GM18861 (cell line): ENCODE measurements at regions not wholly inside any gene's neighbourhood (a gene's known extent, or its start where the extent isn't known, plus 50 kb on each side); places are given as distances from the start of the nearest gene placed in this dataset.
A peak's percentile ranks its signal among the peaks of the same experiment; 100 is the strongest.

Experiments
- ATAC-seq: cut with Tn5 transposase; IDR thresholded peaks from one replicate; pipeline ENCODE4 v1.9.1; 2021; ENCODE audit not compliant: unreplicated experiment

DNA sequence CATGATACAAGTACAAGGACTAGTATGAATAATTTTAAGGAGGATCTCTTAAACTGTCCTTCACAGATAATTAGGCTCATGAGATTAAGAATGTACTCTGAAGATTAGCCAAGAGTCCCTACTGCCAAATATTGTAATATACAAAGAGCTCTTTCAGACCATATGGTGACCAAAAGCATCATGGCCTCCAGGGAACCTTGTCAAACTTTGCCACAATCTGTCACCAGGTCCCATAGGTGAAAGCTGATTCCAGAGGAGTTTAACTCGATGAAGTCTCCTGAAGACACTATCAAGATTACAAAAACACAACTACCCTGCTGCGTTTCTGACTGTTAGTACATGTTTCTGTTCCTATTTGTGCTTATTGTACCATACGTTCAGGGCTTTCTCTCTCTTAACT lies 395.4 kb upstream of the ITGA1 start:
- ATAC-seq = no peak

- no peak for ATAC-seq
Observed at GRCh38 chr5:52409835-52410234, 377.9 kb upstream of the ITGA1 start.

- ATAC-seq = no peak
Observed at GRCh38 chr5:52419357-52419756, 368.4 kb upstream of the ITGA1 start.

DNA sequence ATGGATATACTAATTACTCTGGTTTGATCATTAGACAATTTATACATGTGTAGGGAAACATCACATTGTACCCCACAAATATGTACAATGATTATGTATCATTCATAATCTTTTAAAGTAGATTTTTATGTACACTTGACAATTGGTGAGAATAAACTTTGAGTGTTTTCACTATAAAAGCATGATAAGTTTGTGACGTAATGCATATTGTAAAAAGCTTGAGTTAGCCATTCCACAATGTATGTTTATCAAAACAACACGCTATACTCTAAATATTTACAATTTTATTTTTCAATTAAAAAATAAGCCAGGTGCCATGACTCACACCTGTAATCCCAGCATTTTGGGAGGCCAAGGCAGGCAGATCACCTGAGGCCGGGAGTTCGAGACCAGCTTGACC lies 360.1 kb upstream of the ITGA1 start:
- no peak for ATAC-seq

- no peak for ATAC-seq
Observed at GRCh38 chr5:52428977-52429489, 358.7 kb upstream of the ITGA1 start.

GRCh38 chr5:52441768-52442167 lies 345.9 kb upstream of the ITGA1 start:
- ATAC-seq = no peak

DNA sequence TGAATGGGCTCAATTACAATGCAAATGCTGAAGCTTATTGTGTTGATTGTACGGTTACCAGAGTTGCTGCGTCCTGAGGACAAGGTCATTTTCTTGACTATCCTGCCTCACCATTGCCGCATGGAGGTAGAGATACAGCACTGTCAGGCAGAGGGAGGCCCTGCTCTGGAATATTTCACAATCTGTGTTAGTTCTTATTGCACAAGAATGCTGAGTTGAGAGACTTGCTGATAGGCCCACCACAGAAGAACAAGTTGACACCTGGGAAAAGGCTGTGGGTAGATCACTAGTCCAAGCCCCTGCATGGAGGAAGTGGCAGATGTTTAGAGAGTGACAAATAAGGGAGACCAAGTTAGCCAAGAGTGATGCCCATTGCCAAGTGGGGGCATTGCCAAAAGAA lies 344.5 kb upstream of the ITGA1 start:
- no peak for ATAC-seq

GRCh38 chr5:52448111-52448510 lies 339.6 kb upstream of the ITGA1 start:
- no peak for ATAC-seq

GRCh38 chr5:52449516-52449915 lies 338.2 kb upstream of the ITGA1 start:
- no peak for ATAC-seq

GRCh38 chr5:52452098-52452497 lies 335.6 kb upstream of the ITGA1 start:
- ATAC-seq = no peak

GRCh38 chr5:52453176-52453575 lies 334.5 kb upstream of the ITGA1 start:
- no peak for ATAC-seq

DNA sequence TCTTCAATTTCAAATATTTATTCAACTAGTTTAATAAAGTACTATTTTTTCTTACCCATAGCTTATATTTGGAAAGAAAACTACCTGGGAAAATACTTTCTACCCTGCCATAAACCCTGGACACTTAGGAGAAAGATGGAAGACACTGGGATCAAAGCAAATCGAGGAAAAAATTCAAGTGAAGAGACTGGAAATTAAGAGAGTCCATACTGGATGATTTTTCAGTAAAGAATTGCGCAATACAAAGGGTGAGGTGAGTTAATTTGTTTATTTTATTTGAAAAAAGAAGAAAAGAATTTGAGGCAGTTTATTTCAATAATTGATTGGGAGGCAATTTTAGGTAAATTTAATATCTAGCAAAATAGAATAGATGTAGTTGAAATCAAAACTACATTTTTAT lies 331.8 kb upstream of the ITGA1 start:
- ATAC-seq = no peak

DNA sequence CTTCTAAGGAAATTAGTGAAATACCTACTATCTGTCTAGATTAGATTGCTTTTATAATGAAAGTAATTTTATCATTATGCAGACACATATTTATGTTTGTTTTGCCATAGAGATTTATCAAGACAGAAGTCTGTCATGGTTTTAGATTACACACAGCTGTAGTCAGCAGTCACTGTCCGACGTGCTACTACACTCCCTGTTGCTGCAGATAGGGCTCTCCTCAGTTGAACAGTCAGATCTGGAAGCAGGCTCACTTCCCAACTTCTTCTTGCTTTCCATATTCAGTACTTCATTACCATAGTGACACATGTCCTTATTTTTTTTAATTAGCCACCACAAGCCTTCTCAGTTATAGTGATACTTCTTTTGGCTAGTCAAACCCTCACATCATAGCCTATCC lies 329.9 kb upstream of the ITGA1 start:
- no peak for ATAC-seq

- no peak for ATAC-seq
Observed at GRCh38 chr5:52466113-52466512, 321.6 kb upstream of the ITGA1 start.

DNA sequence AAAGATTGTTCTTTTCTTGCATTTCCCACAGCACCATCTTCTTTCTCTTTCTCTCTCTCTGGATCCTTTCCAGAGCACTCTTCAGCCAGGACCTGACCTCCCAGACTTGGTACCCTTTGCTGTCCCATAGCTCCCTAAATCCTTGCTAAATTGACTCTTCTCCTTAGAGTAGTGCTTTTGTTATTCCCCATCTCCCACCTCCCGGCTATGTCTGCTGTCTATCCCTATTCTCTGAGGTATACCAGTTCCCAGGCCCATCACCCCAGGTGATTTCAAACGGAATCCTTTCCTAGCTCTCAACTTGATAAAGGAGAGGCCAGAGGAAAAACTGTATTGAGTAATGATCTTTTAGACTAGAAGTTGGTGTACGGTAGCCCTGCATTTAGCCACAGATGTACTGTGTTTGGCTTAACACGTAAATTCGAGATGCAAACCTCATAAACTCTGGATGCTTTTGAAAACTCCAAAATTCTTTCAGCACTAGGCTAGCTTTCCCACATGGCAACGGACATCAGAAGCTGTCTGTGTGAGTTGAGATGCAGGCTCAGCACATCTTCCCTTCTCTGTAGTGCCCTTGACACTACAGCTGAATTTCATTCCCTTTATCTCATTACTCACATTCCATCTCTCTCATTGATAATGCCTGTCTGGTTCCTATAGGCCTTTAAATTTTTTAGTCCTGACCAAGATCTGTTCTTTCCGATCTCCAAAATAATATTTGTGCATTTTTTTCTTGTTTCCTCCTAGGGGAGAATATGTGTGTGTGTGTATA lies 320.8 kb upstream of the ITGA1 start:
- no peak for ATAC-seq

GRCh38 chr5:52468976-52469375 lies 318.7 kb upstream of the ITGA1 start:
- ATAC-seq = no peak

DNA sequence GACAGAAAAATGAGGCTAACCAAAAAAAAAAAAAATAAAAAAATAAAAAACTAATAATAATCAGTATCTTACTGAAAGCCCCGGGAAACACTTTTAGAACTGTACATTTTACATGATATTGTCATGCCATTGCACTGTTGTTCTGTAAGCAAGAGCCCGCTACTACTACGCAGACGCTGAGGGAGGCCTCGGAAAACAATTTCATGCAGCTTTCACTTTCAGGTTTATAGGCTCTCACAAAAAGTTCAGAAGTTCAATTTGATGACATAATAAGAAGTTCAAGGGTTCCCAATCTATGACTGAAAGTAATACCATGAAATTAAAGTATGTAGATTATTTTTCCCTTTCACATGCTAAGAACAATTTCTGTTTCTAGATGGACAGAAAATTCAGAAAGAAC lies 318.3 kb upstream of the ITGA1 start:
- peak; percentile 77 for ATAC-seq

- no peak for ATAC-seq
Observed at GRCh38 chr5:52469835-52470234, 317.9 kb upstream of the ITGA1 start.

DNA sequence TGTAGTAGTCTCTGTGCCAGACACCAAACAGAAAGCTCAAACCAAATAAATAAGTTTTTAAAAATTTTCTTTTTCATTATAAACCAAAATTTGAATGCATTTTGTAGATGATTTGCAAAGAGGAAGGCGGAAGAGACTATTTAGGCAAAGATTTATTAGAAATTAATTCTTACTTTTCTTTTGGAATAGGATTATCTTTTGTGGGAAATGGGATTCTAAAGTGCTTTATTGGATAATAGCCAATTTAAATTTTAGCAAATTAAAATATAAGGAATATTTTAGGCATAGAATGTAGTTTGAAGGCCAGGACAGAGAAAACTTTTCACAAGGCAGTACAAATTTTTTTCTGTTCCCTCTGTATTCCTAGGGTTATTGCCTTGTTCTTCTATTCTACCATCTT lies 311.4 kb upstream of the ITGA1 start:
- no peak for ATAC-seq

DNA sequence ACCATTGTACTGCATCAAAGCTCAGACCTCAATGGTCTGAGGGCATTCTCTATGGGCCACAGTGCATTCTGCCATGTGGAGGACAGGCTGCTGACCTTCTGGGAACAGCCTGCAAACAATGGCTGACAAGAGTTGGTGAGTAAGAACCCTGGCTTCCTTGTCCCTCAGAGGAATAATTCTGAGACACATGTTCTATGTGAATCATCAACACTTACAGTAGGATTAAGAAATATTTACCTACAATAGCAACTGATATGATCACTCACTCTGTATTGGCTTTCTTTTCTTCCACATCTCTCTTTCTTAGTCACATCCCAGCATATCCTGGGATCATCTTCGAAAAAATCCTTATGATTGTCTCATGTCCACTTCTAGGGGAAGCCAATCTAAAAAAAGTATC lies 306.5 kb upstream of the ITGA1 start:
- no peak for ATAC-seq

DNA sequence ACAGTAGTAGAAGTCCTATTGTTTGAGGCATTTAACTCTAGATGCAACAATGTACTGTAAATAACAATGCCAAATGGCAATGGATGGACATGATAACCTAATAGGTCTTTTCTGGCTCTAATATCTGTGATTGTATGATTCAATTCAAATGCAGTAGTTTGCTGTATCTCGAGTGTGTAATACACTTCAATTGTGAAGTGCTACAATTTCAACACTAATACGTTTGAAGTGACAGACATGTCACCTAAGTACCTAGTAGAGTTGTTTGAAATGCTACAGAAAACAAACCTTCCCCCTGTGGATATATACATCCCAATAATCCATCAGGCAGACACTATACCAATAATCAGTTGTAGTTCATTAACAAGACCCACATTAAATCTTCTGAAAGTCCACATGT lies 305.9 kb upstream of the ITGA1 start:
- no peak for ATAC-seq

- ATAC-seq = no peak
Observed at GRCh38 chr5:52491071-52491787, 296.5 kb upstream of the ITGA1 start.
